K562 (cell line): ENCODE measurements at regions not wholly inside any gene's neighbourhood (a gene's known extent, or its start where the extent isn't known, plus 50 kb on each side); places are given as distances from the start of the nearest gene placed in this dataset.

Experiments
- ATAC-seq: fragments of 200-7000 bp; cut with Tn5 transposase; 3 replicates; pipeline ENCODE4 v1.9.1; 2020; ENCODE audit warnings: moderate library complexity
- BruUV-seq: library from RNA; stranded (reverse); fragments of 400-500 nt; replicated peaks from 2 replicates; lab custom pipeline; 2021; lab: Mats Ljungman, UMichigan
- CTCF ChIA-PET: fragments of 300-600 bp; formaldehyde crosslinking; extraction: SDS; loops from one replicate; lab custom pipeline; 2021; ENCODE audit warnings: low intra/inter-chr PET ratio; lab: Yijun Ruan, JAX
- POLR2A ChIA-PET: fragments of 300-600, 350-650 bp; sonication (Branson Sonifier 250); formaldehyde crosslinking; extraction: SDS; loops from one replicate; lab custom pipeline; 2021; ENCODE audit warnings: antibody characterized with exemption, inconsistent platforms; lab: Yijun Ruan, JAX
- DNase-seq, 4 experiments: peaks; one replicate each; pipeline versions ENCODE4 v3.0.0 to v3.0.0-alpha.2; 2011 to 2018; ENCODE audit warnings: low spot score in 3 of 4, mixed read lengths in 3 of 4; ENCODE audit errors: extremely low read depth in 1 of 4
- FAIRE-seq: peaks from 2 replicates; lab custom pipeline; 2011; peaks lifted over from hg19 to GRCh38; lab: Jason Lieb, UNC
- H2AFZ ChIP-seq: 2 replicates; pipeline ENCODE4 v1.6.0; 2011; ENCODE audit warnings: low read depth, low read length, control low read depth, inconsistent platforms
- H3K27ac ChIP-seq: fragments of 200-600 bp; 3 replicates; pipeline ENCODE4 v1.8.0; 2011; ENCODE audit warnings: low read depth, mild to moderate bottlenecking, control low read depth, inconsistent platforms, low read length, moderate library complexity, mixed read lengths; ENCODE audit errors: extremely low read depth
- H3K27me3 ChIP-seq, 2 experiments: fragments of 300-600 bp in 1 of 2; 2 replicates in 1 of 2; 3 replicates in 1 of 2; pipeline versions ENCODE4 v1.6.0 to v1.8.0; 2011; ENCODE audit warnings: inconsistent platforms in 2 of 2, low read length in 2 of 2, mild to moderate bottlenecking in 1 of 2, mixed read lengths in 1 of 2, moderate library complexity in 1 of 2; ENCODE audit not compliant: control insufficient read depth in 2 of 2, insufficient read depth in 2 of 2
- H3K36me3 ChIP-seq: fragments of 300-600 bp; 3 replicates; pipeline ENCODE4 v1.8.0; 2011; ENCODE audit warnings: mild to moderate bottlenecking, low read length, inconsistent platforms; ENCODE audit not compliant: control insufficient read depth, insufficient read depth
- H3K4me1 ChIP-seq, 2 experiments: fragments of 200-600 bp in 1 of 2; replicated peaks in 1 of 2; 2 replicates in 1 of 2; 3 replicates in 1 of 2; pipeline versions ENCODE4 v1.5.1 to v1.8.0; 2011; ENCODE audit warnings: inconsistent platforms in 2 of 2, low read length in 2 of 2, mild to moderate bottlenecking in 1 of 2, mixed read lengths in 1 of 2, moderate library complexity in 1 of 2; ENCODE audit not compliant: control insufficient read depth in 2 of 2, insufficient read depth in 2 of 2
- H3K4me2 ChIP-seq: 2 replicates; pipeline ENCODE4 v1.6.1; 2011; ENCODE audit warnings: low read length, control low read depth, inconsistent platforms, mixed read lengths; ENCODE audit not compliant: insufficient read depth
- H3K4me3 ChIP-seq: fragments of 200-600 bp; sonication (generic), shearing (Covaris generic); 2 replicates; pipeline ENCODE4 v1.5.1; 2016; ENCODE audit warnings: control low read depth, inconsistent platforms
- H3K79me2 ChIP-seq: fragments of 200-600 bp; 3 replicates; pipeline ENCODE4 v1.8.0; 2011; ENCODE audit warnings: low read length, inconsistent platforms; ENCODE audit not compliant: control insufficient read depth, insufficient read depth
- H3K9ac ChIP-seq, 2 experiments: 2 replicates each; pipeline versions ENCODE4 v1.6.0 to v1.6.1; 2011; ENCODE audit warnings: low read depth in 2 of 2, low read length in 2 of 2, control low read depth in 1 of 2, inconsistent platforms in 1 of 2, mild to moderate bottlenecking in 1 of 2, mixed read lengths in 1 of 2; ENCODE audit not compliant: insufficient read depth in 1 of 2
- H3K9me1 ChIP-seq: one replicate; pipeline ENCODE4 v1.6.0; 2011; ENCODE audit warnings: inconsistent platforms, mild to moderate bottlenecking, low read length, moderate library complexity; ENCODE audit not compliant: control insufficient read depth, insufficient read depth
- H3K9me3 ChIP-seq: replicated peaks from 2 replicates; pipeline ENCODE4 v1.5.1; 2011; ENCODE audit warnings: low read depth, low read length, inconsistent platforms; ENCODE audit not compliant: control insufficient read depth, insufficient read depth
- H4K20me1 ChIP-seq: replicated peaks from 2 replicates; pipeline ENCODE4 v1.6.1; 2011; ENCODE audit warnings: low read length, inconsistent platforms, mixed read lengths; ENCODE audit not compliant: control insufficient read depth, insufficient read depth
- GTF2F1 ChIP-seq: IDR thresholded peaks from 2 replicates; pipeline ENCODE4 v1.6.1; 2011; ENCODE audit warnings: low read depth, low read length, improper control_type of control experiment
- ZNF778 ChIP-seq: fragments of 450-650 bp; formaldehyde crosslinking; IDR thresholded peaks from 2 replicates; pipeline ENCODE4 v1.4.0; 2020; ENCODE audit warnings: mild to moderate bottlenecking, moderate library complexity
- WGBS: fragments of 100-300 bp; shearing (Covaris generic); methylation state at CpG from one replicate; pipeline ENCODE4 v1.1.6; 2016; ENCODE audit warnings: low coverage, mixed read lengths; ENCODE audit not compliant: insufficient coverage; ENCODE audit errors: missing lambda C conversion rate; 5-methylcytosine and 5-hydroxymethylcytosine counted together
- in situ Hi-C: fragments of 300-500 bp; cut with MboI; formaldehyde crosslinking; loops from 4 replicates; pipeline ENCODE4 v1.15.0; 2018; ENCODE audit warnings: inconsistent platforms, mixed read lengths
- intact Hi-C: fragments of 100-400 bp; cut with micrococcal nuclease; formaldehyde crosslinking; loops from 2 replicates; pipeline ENCODE4 v1.14.2; 2022
- TF ChIP-seq, protein P1 (sequence below), 3 experiments: IDR thresholded peaks in 2 of 3; conservative IDR thresholded peaks in 1 of 3; 2 replicates each; pipeline ENCODE4 v1.5.1; 2011 to 2012; ENCODE audit warnings: low read length in 3 of 3, mild to moderate bottlenecking in 3 of 3, control low read depth in 2 of 3, improper control_type of control experiment in 1 of 3, inconsistent platforms in 1 of 3, low read depth in 1 of 3, mixed read lengths in 1 of 3, moderate library complexity in 1 of 3; ENCODE audit not compliant: insufficient read depth in 2 of 3
- TF ChIP-seq, protein P2 (sequence below): fragments of 450-650 bp; formaldehyde crosslinking; IDR thresholded peaks from 2 replicates; pipeline ENCODE4 v1.4.0; 2020; ENCODE audit warnings: mild to moderate bottlenecking, mixed read lengths
- TF ChIP-seq, protein P3 (sequence below): fragments of 250-450 bp; sonication (Bioruptor Pico); IDR thresholded peaks from 2 replicates; pipeline ENCODE4 v1.8.0; 2021; ENCODE audit warnings: borderline replicate concordance, mild to moderate bottlenecking, moderate library complexity; ENCODE audit not compliant: poor library complexity, severe bottlenecking

DNA sequence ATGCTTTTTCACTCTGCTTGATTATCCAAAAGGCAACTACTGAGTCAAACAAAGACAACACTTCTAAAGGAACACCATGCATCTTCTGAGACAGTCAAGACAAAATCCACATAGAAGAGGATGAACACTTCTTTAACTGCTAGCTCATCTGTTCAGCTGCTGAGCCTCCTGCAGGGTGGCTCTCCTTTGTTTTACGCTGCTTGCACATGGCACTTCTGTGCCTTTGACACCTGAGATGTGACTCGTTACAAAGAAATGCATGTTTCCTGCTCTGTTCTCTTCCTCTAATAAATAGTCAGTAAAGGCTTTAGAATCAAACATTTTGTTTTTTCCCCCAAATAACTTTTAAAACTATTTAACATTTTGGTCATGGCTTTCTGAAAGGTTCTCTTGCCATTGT, 1129.4 kb downstream of the TDRD15 start (continued):
- TF ChIP-seq, protein P1, sequence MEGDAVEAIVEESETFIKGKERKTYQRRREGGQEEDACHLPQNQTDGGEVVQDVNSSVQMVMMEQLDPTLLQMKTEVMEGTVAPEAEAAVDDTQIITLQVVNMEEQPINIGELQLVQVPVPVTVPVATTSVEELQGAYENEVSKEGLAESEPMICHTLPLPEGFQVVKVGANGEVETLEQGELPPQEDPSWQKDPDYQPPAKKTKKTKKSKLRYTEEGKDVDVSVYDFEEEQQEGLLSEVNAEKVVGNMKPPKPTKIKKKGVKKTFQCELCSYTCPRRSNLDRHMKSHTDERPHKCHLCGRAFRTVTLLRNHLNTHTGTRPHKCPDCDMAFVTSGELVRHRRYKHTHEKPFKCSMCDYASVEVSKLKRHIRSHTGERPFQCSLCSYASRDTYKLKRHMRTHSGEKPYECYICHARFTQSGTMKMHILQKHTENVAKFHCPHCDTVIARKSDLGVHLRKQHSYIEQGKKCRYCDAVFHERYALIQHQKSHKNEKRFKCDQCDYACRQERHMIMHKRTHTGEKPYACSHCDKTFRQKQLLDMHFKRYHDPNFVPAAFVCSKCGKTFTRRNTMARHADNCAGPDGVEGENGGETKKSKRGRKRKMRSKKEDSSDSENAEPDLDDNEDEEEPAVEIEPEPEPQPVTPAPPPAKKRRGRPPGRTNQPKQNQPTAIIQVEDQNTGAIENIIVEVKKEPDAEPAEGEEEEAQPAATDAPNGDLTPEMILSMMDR (IDR thresholded peaks at IDR 0.05 in 2 of 3, conservative IDR thresholded peaks at IDR 0.05 in 1 of 3; ENCODE audit: insufficient read depth in 2 of 3, low read depth in 1 of 3, low read length in 3 of 3), result no peak
- no peak for TF ChIP-seq GTF2F1
- TF ChIP-seq ZNF778 (CRISPR knock-in tag), result no peak

DNA sequence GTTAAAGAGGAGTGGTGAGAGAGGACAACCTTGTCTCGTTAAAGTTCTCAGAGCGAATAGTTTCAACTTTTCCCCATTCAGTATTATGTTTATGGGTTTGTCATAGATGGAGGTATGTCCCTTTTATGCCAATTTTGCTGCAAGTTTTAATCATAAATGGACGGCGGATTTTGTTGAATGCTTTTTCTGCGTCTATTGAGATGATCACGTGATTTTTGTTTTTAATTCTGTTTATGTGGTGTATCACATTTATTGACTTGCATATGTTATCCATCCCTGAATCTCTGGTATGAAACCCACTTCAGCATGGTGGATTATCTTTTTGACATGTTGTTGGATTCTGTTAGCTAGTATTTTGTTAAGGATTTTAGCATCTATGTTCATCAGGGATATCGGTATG, 1123.8 kb upstream of the KLHL29 start:
- intact Hi-C loops (no loop called here), in situ Hi-C loops (no loop called here)
- Histone ChIP-seq H3K9me3 (no peaks in the 10 kb centered on the region), H3K36me3 (no peaks in the 10 kb centered on the region), H3K79me2 (no peaks in the 10 kb centered on the region), H3K4me3 (no peak overlapping the region), H3K9me1 (no peaks in the 10 kb centered on the region), H3K4me1 (no peaks in the 10 kb centered on the region), H3K27ac (no peak overlapping the region), H3K9ac (no peak overlapping the region), H4K20me1 (no peaks in the 10 kb centered on the region), H2AFZ (no peak overlapping the region), H3K27me3 (no peaks in the 10 kb centered on the region), H3K4me2 (no peak overlapping the region)
- ChIA-PET POLR2A (no interaction called here), CTCF (no interaction called here)
- TF ChIP-seq, protein P2, sequence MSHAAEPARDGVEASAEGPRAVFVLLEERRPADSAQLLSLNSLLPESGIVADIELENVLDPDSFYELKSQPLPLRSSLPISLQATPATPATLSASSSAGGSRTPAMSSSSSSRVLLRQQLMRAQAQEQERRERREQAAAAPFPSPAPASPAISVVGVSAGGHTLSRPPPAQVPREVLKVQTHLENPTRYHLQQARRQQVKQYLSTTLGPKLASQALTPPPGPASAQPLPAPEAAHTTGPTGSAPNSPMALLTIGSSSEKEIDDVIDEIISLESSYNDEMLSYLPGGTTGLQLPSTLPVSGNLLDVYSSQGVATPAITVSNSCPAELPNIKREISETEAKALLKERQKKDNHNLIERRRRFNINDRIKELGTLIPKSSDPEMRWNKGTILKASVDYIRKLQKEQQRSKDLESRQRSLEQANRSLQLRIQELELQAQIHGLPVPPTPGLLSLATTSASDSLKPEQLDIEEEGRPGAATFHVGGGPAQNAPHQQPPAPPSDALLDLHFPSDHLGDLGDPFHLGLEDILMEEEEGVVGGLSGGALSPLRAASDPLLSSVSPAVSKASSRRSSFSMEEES (CRISPR knock-in tag), result peak; percentile 89
- TF ChIP-seq, protein P3, sequence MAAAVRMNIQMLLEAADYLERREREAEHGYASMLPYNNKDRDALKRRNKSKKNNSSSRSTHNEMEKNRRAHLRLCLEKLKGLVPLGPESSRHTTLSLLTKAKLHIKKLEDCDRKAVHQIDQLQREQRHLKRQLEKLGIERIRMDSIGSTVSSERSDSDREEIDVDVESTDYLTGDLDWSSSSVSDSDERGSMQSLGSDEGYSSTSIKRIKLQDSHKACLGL (CRISPR knock-in tag), result no peak
- no peak for ATAC-seq
- WGBS, result 0% methylated on average over 7 of the region's 7 CpGs
- BruUV-seq, result no TSS peak
- FAIRE-seq, result no peak
- DNase-seq, result no peak
